ENCODE measurements at regions not wholly inside any gene's neighbourhood (a gene's known extent, or its start where the extent isn't known, plus 50 kb on each side); places are given as distances from the start of the nearest gene placed in this dataset.

GRCh38 chr13:87331178-87331577 lies 340.0 kb upstream of the SLITRK5 start:
- TF ChIP-seq CTCF (conservative IDR thresholded peaks at IDR 0.05): no peak
- Histone ChIP-seq H2AFZ (ENCODE audit: low read length) (no peak overlapping the region), H3K23me2 (ENCODE audit: insufficient read length, low read depth, low read length, poor library complexity, severe bottlenecking) (no peaks in the 10 kb centered on the region), H4K20me1 (ENCODE audit: control insufficient read depth, insufficient read depth, insufficient read length) (no peaks in the 10 kb centered on the region), H2BK12ac (ENCODE audit: insufficient read length, low read depth, low read length) (no peak overlapping the region), H3K4me2 (ENCODE audit: insufficient read depth, insufficient read length, low read length) (no peak overlapping the region), H3K9me3 (ENCODE audit: control insufficient read depth, low read depth, low read length) (no peaks in the 10 kb centered on the region), H4K8ac (replicated peaks; ENCODE audit: insufficient read length, low read depth, low read length) (no peak overlapping the region), H3T11ph (ENCODE audit: low read length) (no peak overlapping the region), H2BK120ac (ENCODE audit: low read depth, low read length, poor library complexity, severe bottlenecking) (no peak overlapping the region), H3K27me3 (ENCODE audit: insufficient read depth, low read length) (no peaks in the 10 kb centered on the region), H3K79me1 (ENCODE audit: insufficient read depth, low read depth, low read length, poor library complexity, severe bottlenecking) (no peaks in the 10 kb centered on the region), H3K79me2 (ENCODE audit: insufficient read depth, low read length) (no peaks in the 10 kb centered on the region), H4K5ac (ENCODE audit: insufficient read length, low read depth, low read length) (no peak overlapping the region), H3K4me1 (ENCODE audit: insufficient read depth, low read length) (no peaks in the 10 kb centered on the region), H3K18ac (ENCODE audit: insufficient read length, low read depth, low read length) (no peak overlapping the region), H3K27ac (ENCODE audit: insufficient read length, low read depth, low read length) (no peak overlapping the region), H2BK5ac (ENCODE audit: insufficient read length, low read length) (no peak overlapping the region), H3K56ac (ENCODE audit: insufficient read length, low read depth, low read length) (no peak overlapping the region), H3K9ac (ENCODE audit: extremely low read depth, insufficient read length, low read length) (no peak overlapping the region), H2BK20ac (ENCODE audit: low read depth, low read length, poor library complexity, severe bottlenecking) (no peak overlapping the region), H2AK5ac (ENCODE audit: insufficient read length, low read length) (no peak overlapping the region), H2BK15ac (ENCODE audit: low read depth, low read length) (no peak overlapping the region), H4K91ac (ENCODE audit: insufficient read length, low read depth, low read length) (no peak overlapping the region), H3K4ac (ENCODE audit: low read depth, low read length) (no peak overlapping the region), H3K14ac (ENCODE audit: insufficient read depth, low read length) (no peak overlapping the region), H3K23ac (ENCODE audit: insufficient read length, low read depth, low read length) (no peak overlapping the region)
- Mint-ChIP-seq H3K4me1 (no peaks in the 10 kb centered on the region), H3K36me3 (ENCODE audit: insufficient read depth in 1 of 3, low read depth in 3 of 3) (peaks cover 0 to 9% (median 0%) of the 10 kb centered on the region in 3 experiments; a peak in 3 of 7 replicates), H3K27ac (no peak overlapping the region), H3K9me3 (peaks cover 6 to 9% of the 10 kb centered on the region in 2 experiments; a peak in 4 of 5 replicates), H3K27me3 (ENCODE audit: low read depth) (no peaks in the 10 kb centered on the region), H3K4me3 (no peak overlapping the region)
- no peak for DNase-seq
- no CpG with 5 or more reads among the region's 3 CpGs for WGBS (ENCODE audit: extremely low coverage, insufficient read length, low lambda C conversion rate)

Data from H9 (cell line).